ENCODE measurements at regions not wholly inside any gene's neighbourhood (a gene's known extent, or its start where the extent isn't known, plus 50 kb on each side); places are given as distances from the start of the nearest gene placed in this dataset.

- no peak for TF ChIP-seq CTCF (IDR thresholded peaks at IDR 0.05)
- no peak for TF ChIP-seq POLR2A (IDR thresholded peaks at IDR 0.05)
These were observed 163.1 kb downstream of the SOD2 start for GRCh38 chr6:159529934-159530333.
